ENCODE measurements at regions not wholly inside any gene's neighbourhood (a gene's known extent, or its start where the extent isn't known, plus 50 kb on each side); places are given as distances from the start of the nearest gene placed in this dataset.

DNA sequence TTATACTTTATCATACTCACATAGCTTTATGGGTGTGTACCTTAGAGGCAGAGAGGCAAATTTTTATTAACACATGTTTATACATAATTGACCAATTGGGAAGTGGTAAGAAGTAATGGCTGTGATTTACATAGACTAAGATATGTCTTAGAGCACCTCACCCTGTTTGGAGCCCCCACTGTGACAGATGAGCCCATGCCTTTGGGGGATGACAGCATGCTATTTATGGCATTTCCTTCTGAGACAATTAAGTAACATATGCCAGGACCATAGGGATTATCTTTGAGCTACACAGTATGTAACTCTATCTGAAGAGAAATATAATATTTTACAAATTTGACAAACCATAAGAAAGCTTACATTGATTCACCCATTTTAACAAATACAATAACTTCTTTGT, 1655.3 kb upstream of the ACVR2A start:
- H3K4me2 ChIP-seq = no peak overlapping the region
- no peaks in the 10 kb centered on the region for H4K20me1 ChIP-seq (replicated peaks; ENCODE audit: insufficient read depth)
- no peaks in the 10 kb centered on the region for H3K79me2 ChIP-seq (replicated peaks; ENCODE audit: insufficient read depth)
- Mint-ChIP-seq H3K36me3 (ENCODE audit: low read depth) (no peaks in the 10 kb centered on the region), H3K27ac (no peak overlapping the region; the same call in 1 of the 2 replicates), H3K4me3 (no peak overlapping the region), H3K9me3 (no peaks in the 10 kb centered on the region), H3K27me3 (ENCODE audit: insufficient read depth, low read depth, poor library complexity) (peaks cover 3% of the 10 kb centered on the region), H3K4me1 (no peaks in the 10 kb centered on the region)
- no peak for TF ChIP-seq EZH2 (IDR thresholded peaks at IDR 0.05; ENCODE audit: low read depth, unreplicated experiment)
- no peak for TF ChIP-seq JUNB (IDR thresholded peaks at IDR 0.05; ENCODE audit: unreplicated experiment)
- TF ChIP-seq STAT1 (IDR thresholded peaks at IDR 0.05; ENCODE audit: unreplicated experiment) = no peak
- TF ChIP-seq, protein P1, sequence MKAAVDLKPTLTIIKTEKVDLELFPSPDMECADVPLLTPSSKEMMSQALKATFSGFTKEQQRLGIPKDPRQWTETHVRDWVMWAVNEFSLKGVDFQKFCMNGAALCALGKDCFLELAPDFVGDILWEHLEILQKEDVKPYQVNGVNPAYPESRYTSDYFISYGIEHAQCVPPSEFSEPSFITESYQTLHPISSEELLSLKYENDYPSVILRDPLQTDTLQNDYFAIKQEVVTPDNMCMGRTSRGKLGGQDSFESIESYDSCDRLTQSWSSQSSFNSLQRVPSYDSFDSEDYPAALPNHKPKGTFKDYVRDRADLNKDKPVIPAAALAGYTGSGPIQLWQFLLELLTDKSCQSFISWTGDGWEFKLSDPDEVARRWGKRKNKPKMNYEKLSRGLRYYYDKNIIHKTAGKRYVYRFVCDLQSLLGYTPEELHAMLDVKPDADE (IDR thresholded peaks at IDR 0.05) = no peak
- TF ChIP-seq, protein P2, sequence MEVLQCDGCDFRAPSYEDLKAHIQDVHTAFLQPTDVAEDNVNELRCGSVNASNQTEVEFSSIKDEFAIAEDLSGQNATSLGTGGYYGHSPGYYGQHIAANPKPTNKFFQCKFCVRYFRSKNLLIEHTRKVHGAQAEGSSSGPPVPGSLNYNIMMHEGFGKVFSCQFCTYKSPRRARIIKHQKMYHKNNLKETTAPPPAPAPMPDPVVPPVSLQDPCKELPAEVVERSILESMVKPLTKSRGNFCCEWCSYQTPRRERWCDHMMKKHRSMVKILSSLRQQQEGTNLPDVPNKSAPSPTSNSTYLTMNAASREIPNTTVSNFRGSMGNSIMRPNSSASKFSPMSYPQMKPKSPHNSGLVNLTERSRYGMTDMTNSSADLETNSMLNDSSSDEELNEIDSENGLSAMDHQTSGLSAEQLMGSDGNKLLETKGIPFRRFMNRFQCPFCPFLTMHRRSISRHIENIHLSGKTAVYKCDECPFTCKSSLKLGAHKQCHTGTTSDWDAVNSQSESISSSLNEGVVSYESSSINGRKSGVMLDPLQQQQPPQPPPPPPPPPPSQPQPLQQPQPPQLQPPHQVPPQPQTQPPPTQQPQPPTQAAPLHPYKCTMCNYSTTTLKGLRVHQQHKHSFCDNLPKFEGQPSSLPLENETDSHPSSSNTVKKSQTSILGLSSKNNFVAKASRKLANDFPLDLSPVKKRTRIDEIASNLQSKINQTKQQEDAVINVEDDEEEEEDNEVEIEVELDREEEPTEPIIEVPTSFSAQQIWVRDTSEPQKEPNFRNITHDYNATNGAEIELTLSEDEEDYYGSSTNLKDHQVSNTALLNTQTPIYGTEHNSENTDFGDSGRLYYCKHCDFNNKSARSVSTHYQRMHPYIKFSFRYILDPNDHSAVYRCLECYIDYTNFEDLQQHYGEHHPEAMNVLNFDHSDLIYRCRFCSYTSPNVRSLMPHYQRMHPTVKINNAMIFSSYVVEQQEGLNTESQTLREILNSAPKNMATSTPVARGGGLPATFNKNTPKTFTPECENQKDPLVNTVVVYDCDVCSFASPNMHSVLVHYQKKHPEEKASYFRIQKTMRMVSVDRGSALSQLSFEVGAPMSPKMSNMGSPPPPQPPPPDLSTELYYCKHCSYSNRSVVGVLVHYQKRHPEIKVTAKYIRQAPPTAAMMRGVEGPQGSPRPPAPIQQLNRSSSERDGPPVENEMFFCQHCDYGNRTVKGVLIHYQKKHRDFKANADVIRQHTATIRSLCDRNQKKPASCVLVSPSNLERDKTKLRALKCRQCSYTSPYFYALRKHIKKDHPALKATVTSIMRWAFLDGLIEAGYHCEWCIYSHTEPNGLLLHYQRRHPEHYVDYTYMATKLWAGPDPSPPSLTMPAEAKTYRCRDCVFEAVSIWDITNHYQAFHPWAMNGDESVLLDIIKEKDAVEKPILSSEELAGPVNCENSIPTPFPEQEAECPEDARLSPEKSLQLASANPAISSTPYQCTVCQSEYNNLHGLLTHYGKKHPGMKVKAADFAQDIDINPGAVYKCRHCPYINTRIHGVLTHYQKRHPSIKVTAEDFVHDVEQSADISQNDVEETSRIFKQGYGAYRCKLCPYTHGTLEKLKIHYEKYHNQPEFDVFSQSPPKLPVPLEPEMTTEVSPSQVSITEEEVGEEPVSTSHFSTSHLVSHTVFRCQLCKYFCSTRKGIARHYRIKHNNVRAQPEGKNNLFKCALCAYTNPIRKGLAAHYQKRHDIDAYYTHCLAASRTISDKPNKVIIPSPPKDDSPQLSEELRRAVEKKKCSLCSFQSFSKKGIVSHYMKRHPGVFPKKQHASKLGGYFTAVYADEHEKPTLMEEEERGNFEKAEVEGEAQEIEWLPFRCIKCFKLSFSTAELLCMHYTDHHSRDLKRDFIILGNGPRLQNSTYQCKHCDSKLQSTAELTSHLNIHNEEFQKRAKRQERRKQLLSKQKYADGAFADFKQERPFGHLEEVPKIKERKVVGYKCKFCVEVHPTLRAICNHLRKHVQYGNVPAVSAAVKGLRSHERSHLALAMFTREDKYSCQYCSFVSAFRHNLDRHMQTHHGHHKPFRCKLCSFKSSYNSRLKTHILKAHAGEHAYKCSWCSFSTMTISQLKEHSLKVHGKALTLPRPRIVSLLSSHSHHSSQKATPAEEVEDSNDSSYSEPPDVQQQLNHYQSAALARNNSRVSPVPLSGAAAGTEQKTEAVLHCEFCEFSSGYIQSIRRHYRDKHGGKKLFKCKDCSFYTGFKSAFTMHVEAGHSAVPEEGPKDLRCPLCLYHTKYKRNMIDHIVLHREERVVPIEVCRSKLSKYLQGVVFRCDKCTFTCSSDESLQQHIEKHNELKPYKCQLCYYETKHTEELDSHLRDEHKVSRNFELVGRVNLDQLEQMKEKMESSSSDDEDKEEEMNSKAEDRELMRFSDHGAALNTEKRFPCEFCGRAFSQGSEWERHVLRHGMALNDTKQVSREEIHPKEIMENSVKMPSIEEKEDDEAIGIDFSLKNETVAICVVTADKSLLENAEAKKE (CRISPR knock-in tag; IDR thresholded peaks at IDR 0.05) = no peak
- TF ChIP-seq NANOG (IDR thresholded peaks at IDR 0.05; ENCODE audit: borderline replicate concordance) = no peak
- no peak for TF ChIP-seq POLR2AphosphoS5 (IDR thresholded peaks at IDR 0.05; ENCODE audit: low read depth)
- TF ChIP-seq EZH2phosphoT487 (IDR thresholded peaks at IDR 0.05; ENCODE audit: unreplicated experiment) = no peak
- no peak for TF ChIP-seq CREB1 (CRISPR knock-in tag; IDR thresholded peaks at IDR 0.05; ENCODE audit: low read depth)
- TF ChIP-seq, protein P3, sequence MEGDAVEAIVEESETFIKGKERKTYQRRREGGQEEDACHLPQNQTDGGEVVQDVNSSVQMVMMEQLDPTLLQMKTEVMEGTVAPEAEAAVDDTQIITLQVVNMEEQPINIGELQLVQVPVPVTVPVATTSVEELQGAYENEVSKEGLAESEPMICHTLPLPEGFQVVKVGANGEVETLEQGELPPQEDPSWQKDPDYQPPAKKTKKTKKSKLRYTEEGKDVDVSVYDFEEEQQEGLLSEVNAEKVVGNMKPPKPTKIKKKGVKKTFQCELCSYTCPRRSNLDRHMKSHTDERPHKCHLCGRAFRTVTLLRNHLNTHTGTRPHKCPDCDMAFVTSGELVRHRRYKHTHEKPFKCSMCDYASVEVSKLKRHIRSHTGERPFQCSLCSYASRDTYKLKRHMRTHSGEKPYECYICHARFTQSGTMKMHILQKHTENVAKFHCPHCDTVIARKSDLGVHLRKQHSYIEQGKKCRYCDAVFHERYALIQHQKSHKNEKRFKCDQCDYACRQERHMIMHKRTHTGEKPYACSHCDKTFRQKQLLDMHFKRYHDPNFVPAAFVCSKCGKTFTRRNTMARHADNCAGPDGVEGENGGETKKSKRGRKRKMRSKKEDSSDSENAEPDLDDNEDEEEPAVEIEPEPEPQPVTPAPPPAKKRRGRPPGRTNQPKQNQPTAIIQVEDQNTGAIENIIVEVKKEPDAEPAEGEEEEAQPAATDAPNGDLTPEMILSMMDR (conservative IDR thresholded peaks at IDR 0.05; ENCODE audit: low read depth in 2 of 2) = no peak
- TF ChIP-seq ZNF114 (CRISPR knock-in tag; IDR thresholded peaks at IDR 0.05) = no peak
- TF ChIP-seq ZNF331 (CRISPR knock-in tag; IDR thresholded peaks at IDR 0.05; ENCODE audit: low read depth) = no peak
- TF ChIP-seq, protein P4, sequence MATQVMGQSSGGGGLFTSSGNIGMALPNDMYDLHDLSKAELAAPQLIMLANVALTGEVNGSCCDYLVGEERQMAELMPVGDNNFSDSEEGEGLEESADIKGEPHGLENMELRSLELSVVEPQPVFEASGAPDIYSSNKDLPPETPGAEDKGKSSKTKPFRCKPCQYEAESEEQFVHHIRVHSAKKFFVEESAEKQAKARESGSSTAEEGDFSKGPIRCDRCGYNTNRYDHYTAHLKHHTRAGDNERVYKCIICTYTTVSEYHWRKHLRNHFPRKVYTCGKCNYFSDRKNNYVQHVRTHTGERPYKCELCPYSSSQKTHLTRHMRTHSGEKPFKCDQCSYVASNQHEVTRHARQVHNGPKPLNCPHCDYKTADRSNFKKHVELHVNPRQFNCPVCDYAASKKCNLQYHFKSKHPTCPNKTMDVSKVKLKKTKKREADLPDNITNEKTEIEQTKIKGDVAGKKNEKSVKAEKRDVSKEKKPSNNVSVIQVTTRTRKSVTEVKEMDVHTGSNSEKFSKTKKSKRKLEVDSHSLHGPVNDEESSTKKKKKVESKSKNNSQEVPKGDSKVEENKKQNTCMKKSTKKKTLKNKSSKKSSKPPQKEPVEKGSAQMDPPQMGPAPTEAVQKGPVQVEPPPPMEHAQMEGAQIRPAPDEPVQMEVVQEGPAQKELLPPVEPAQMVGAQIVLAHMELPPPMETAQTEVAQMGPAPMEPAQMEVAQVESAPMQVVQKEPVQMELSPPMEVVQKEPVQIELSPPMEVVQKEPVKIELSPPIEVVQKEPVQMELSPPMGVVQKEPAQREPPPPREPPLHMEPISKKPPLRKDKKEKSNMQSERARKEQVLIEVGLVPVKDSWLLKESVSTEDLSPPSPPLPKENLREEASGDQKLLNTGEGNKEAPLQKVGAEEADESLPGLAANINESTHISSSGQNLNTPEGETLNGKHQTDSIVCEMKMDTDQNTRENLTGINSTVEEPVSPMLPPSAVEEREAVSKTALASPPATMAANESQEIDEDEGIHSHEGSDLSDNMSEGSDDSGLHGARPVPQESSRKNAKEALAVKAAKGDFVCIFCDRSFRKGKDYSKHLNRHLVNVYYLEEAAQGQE (IDR thresholded peaks at IDR 0.05; ENCODE audit: unreplicated experiment) = no peak
- H3F3A ChIP-seq (replicated peaks; ENCODE audit: low read depth) = no peaks in the 10 kb centered on the region
- no peaks in the 10 kb centered on the region for H3K27me3 ChIP-seq (ENCODE audit: insufficient read depth)
- no peak overlapping the region for H3K4me3 ChIP-seq
- H3K36me3 ChIP-seq (ENCODE audit: insufficient read depth) = no peaks in the 10 kb centered on the region
- no peaks in the 10 kb centered on the region for H3K9me2 ChIP-seq (ENCODE audit: insufficient read depth)
- DNase-seq (ENCODE audit: low spot score) (no peak), ATAC-seq (no peak)
- no peak overlapping the region for H2AFZ ChIP-seq
- H3K4me1 ChIP-seq (ENCODE audit: insufficient read depth) = no peaks in the 10 kb centered on the region
- no peak overlapping the region for H3K27ac ChIP-seq (ENCODE audit: low read depth)

All from GM23338 (cell line).